Fibroblast of skin of scalp (primary cell): ENCODE measurements at regions not wholly inside any gene's neighbourhood (a gene's known extent, or its start where the extent isn't known, plus 50 kb on each side); places are given as distances from the start of the nearest gene placed in this dataset.
"Not testable (repeated sequence)": the region's sequence is repeated elsewhere in the genome, so short reads cannot be mapped to it uniquely, and the experiment has no call there.

Source experiments
- DNase-seq: peaks from one replicate; pipeline ENCODE4 v3.0.0-alpha.2; 2013

DNA sequence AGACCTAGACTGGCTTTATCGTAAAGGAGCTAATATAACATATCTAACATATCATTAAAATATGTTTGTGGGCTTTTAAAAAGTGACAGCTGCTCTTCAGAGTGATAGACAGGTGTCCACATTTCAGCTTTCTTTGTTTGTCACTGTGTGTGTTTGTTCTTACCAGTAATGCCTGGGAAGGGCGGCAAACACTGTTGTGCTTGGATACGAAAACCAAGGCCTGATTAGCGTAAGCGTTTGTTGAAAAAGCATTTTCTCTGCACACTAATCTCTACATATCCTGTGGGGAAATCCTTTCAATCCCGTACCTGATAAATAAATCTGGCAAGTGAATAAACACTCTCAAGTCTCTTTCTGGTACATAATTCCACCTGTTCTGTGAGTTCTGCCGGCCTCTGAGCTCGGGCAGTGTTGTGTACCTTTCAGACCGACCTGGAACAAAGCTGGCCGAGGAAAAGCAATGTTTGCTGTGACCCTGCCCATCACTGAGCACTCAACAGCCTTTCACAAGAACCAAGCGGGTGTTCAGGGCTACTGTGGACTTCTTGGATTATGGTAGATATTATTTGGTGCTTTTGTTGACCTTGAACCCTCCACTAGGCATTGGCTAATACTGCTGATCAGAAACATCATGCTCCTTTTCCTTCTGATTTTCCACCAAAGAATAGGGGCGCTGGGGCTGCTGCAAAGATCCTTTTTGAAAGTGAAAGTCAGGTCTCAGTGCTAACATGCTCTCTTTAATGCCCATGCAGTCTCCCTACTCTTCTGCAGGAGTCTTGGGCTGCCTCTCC lies 100.4 kb downstream of the CD83 start:
- no peak for DNase-seq

- no peak for DNase-seq
Measured at GRCh38 chr6:14218519-14218800, 100.9 kb downstream of the CD83 start.

GRCh38 chr6:14221564-14222279 lies 104.2 kb downstream of the CD83 start:
- DNase-seq: no peak

DNA sequence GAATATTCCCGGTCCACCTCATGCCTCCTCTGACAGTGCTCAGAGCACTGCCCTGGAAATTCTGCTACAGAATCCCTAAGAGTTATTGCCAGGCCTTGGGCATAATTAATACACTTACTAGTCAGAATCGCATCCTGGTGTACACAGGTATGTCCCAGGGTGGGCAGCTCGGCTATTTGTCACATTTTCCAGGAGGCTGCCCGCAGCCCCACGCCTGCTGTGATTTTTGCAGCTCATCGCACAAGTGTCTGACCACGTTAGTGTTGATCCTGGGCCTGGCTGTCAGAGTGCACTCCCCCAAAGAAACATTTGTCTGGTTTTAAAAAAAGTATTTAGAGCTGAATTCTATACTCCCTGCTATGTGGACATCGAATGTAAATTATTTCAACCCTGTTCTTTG lies 105.4 kb downstream of the CD83 start:
- no peak for DNase-seq

DNA sequence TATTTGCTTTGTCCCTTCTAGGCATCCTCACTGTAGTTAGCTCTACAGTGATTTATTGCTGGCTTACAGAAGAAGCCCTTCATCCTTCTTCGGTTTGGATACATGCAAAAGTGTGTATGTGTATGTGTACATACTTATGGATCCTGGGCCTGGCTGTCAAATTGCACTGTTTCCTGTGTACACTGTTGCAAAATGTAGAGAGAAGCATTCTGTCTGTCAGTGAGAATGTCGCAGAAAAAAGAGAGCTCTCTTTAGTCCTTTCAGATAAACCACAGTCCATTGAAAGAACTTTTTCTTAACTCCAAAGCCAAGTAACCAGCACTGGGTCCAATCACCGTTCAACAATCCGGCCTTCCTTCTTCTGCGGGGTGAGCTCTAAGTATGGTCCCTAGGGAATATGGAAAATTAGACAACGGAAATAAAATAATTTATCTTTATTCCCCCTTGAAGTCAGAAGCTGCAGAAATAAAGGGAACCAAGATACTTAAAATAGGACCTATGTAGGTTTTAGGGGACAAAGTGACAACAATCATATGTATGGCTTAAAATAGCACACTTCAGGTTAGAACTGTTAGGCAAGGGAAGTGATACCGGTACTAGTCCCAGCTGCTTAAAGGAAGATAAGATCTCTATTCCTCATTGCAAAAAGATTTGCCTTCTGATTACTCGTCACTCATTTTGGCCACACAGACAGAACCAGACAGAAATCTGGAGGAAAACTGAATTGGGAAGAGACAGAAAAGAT lies 107.0 kb downstream of the CD83 start:
- DNase-seq: no peak

GRCh38 chr6:14226051-14226660 lies 108.6 kb downstream of the CD83 start:
- no peak for DNase-seq

- DNase-seq: peak; percentile 65
Measured at GRCh38 chr6:14228571-14228970, 111.0 kb downstream of the CD83 start.

- DNase-seq: no peak
Measured at GRCh38 chr6:14231071-14231483, 113.5 kb downstream of the CD83 start.

DNA sequence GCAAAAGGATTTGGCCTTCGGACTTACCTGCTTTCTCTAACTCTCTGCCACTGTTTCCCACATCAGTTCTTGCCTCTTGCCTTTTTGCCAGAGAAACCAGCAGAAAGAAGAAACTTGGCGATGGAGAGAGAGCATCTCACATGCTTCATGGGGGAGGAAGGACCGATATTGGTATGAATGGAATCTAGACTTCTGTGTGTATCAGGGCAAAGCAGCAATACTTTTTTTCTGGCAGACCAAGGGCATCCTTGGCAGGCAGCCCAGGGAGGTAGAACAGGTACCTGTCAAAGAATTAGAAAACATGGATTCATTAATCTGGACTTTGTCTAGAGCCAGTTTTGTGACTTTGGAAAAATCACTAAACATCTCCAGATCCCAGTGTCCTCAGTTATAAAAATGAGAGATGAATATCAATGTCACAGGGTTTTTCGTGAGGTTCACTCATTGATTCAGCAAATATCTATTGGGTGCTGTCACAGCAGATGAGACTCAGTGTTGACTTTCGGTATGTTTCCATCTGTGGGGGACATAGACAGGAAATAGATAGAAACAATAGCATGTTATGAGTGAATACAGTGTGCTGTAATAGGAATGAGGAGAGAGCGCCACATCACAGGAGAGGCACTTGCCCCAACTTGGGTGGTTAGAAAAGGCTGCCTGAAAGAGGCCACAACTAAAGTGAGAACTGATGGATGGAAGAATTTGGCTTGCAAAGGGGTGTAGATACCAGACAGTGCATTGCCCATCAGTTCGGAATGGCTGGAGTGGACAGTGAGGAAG lies 114.1 kb downstream of the CD83 start:
- DNase-seq: peak; percentile 75

GRCh38 chr6:14232889-14233288 lies 115.3 kb downstream of the CD83 start:
- DNase-seq: no peak

DNA sequence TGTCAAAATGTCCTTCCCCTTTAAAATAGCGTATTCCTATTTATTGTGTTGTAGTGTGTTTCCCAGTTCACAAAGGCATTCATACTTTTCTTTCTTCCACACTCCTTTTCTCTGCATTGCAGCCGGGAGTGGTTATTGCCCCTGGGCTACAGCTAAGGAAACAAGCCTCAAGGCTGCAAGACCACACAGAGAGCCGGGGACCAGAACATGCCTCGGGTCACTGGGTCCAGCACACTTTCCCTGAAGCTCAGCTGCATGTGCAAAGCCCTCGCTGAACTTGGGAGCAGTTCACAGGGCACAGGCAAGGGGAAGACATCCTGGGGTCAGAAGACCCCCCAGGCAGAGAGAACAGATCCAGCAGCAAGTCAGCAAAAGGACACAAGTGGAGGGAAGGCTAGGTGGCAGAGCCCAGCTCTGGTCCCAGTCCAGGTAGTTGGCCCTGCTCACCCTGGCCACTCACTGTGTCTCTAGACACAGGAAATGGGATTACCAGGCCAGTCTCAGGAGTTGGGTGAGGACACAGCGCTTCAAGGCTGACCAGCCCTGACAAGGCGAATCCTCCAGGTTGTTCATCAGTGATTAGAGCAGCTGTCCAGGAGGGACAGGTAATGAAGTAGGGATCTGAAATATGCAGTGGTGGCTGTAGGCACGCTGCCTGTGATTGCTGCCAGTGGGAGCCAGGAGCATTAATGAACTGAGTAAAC lies 118.2 kb downstream of the CD83 start:
- no peak for DNase-seq

DNA sequence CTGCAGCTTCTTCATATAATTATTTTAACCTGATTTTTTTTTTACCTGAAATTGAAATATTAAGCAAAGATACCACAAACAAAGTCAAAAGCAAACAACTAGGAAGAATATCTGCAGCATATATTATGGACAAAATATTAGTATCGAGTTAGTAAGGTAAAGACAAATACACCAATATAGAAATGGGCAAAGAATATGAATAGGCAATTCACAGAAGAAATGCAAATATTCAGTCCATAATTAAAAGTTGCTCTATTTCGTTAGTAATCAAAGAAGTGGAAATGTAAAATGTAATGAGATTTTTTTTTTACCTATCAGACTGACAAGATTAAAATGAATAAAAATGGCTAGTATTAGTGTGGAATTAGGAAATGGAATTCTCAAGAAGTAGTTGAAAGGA lies 121.5 kb downstream of the CD83 start:
- no peak for DNase-seq

GRCh38 chr6:14240411-14241166 lies 123.0 kb downstream of the CD83 start:
- no peak for DNase-seq

DNA sequence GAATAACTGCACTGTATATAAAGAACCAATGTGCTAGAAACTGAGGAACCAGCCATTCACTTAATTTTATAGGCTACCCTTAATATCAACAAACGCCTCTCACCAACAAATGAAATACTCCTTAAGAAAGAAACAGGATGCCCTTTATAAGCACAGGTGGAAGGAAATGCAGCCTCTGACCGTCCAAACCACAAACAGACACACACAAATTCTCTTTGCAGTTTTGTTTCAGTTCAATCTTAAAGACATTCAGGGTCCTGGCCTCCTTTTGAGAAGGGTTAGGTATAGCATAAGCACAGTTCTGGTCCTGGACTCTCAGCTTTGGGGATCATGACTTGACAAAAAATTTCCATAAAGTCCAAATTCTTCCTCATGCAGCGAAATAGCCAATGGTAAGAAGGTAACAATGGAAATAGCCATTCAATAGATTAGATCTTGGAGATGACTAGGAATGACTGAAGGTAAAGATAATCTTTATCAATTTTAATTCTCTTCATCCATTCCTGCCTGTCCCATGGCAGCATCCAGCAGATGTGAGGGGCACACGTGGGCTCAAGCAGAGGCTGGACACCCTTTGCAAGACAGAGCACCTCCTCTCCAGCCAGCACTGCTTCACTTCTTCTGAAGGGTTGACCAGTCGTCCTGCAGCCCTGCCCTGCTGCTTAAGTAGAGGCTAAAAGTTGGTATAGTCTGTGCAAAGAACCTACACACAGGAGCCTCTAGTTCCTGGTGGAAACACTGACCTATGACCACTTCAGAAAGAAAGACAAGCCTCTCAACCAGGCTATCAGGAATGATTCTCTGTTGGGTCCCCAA lies 123.9 kb downstream of the CD83 start:
- no peak for DNase-seq

GRCh38 chr6:14242912-14243311 lies 125.3 kb downstream of the CD83 start:
- not testable (repeated sequence) for DNase-seq

DNA sequence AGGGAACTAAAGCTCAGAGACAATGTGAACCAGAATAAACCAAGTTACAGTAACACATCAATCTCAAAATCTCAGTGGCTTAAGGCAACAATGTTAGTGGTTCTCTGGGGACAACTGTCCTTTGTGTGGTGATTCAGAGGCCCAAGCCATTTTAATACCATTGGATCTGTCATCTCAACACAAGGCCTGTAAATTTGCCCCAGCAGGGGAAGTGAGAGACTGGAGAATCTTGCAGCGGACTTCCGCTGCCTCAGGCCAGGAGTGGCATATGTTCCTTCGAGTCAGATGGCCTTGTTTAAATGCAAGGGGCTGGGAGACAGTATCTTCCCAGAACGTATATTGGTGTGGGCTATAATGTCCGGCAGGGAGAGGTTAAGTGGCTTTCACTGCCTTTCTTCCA lies 126.0 kb downstream of the CD83 start:
- DNase-seq: no peak

DNA sequence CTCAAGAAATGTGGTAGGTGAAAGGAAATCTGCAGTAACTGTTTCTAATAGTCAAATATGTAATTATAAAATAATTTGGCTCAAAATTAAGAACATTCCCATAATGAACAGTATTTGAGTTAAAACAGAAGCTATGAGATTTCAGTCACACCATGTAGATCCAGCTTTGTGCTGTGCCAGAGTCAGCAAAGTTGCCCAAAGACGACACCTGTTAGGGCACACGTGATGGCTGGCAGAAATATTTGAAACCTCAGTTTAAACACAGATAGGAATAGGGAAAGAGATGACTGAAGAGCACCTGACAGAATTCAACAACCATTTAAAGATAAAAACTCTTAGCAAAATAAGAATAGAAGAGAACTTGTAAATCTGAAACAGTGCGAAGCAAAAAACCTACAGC lies 129.3 kb downstream of the CD83 start:
- no peak for DNase-seq

DNA sequence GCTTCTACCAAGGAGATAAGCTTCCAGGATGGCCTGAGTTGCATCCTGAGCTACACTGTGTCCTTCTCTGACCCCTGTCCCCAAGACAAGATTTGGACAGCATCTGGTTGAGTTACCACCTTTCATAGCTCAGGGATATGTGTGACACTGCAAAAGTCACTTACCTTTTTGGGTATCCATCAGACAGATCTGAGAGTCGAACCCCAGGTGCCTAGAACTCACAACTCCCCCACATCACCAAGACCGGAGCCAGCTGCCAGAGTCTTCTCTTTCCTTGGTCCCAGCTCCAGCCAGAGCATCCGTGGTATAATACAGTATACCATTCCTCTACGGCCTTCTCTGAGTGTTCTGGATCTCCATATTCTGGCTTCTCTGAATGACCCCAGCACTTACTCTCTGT lies 133.0 kb downstream of the CD83 start:
- DNase-seq: no peak

GRCh38 chr6:14252271-14252850 lies 134.8 kb downstream of the CD83 start:
- DNase-seq: no peak

- DNase-seq: no peak
Measured at GRCh38 chr6:14254505-14254904, 136.9 kb downstream of the CD83 start.
